ENCODE measurements at regions not wholly inside any gene's neighbourhood (a gene's known extent, or its start where the extent isn't known, plus 50 kb on each side); places are given as distances from the start of the nearest gene placed in this dataset.

- H3K9me3 ChIP-seq (ENCODE audit: low read depth) = no peaks in the 10 kb centered on the region
- TF ChIP-seq CTCF (IDR thresholded peaks at IDR 0.05; ENCODE audit: poor library complexity) (no peak), EZH2phosphoT487 (IDR thresholded peaks at IDR 0.05; ENCODE audit: low read depth, severe bottlenecking, unreplicated experiment) (no peak), EZH2 (IDR thresholded peaks at IDR 0.05; ENCODE audit: borderline replicate concordance) (no peak)
- peaks cover 18% of the 10 kb centered on the region for H3K4me1 ChIP-seq (ENCODE audit: insufficient read depth)
- DNase-seq (ENCODE audit: low spot score) = no peak
- no peak overlapping the region for H3K4me3 ChIP-seq
- H3K27me3 ChIP-seq = no peaks in the 10 kb centered on the region
- no peaks in the 10 kb centered on the region for H3K36me3 ChIP-seq (replicated peaks; ENCODE audit: insufficient read depth, low read depth)
- H3K4me2 ChIP-seq = no peak overlapping the region
- peak overlapping the region; percentile 12 for H3K27ac ChIP-seq
- H4K20me1 ChIP-seq (ENCODE audit: insufficient read depth, poor library complexity, severe bottlenecking) = no peaks in the 10 kb centered on the region
- no peaks in the 10 kb centered on the region for H3K79me2 ChIP-seq
- no peaks in the 10 kb centered on the region for H3K9me2 ChIP-seq (replicated peaks; ENCODE audit: insufficient read depth)
- H2AFZ ChIP-seq = no peak overlapping the region
These were observed 2878.3 kb upstream of the PCDH20 start for GRCh38 chr13:64293923-64294322.

- Histone ChIP-seq H3K36me3 (replicated peaks; ENCODE audit: insufficient read depth, low read depth) (no peaks in the 10 kb centered on the region), H3K79me2 (no peaks in the 10 kb centered on the region), H3K4me2 (no peak overlapping the region), H3K9me3 (ENCODE audit: low read depth) (no peaks in the 10 kb centered on the region), H3K9me2 (replicated peaks; ENCODE audit: insufficient read depth) (no peaks in the 10 kb centered on the region), H3K27ac (no peak overlapping the region), H3K4me1 (ENCODE audit: insufficient read depth) (peaks cover 18% of the 10 kb centered on the region), H2AFZ (no peak overlapping the region), H3K27me3 (no peaks in the 10 kb centered on the region), H4K20me1 (ENCODE audit: insufficient read depth, poor library complexity, severe bottlenecking) (no peaks in the 10 kb centered on the region), H3K4me3 (no peak overlapping the region)
- no peak for DNase-seq (ENCODE audit: low spot score)
- TF ChIP-seq EZH2phosphoT487 (IDR thresholded peaks at IDR 0.05; ENCODE audit: low read depth, severe bottlenecking, unreplicated experiment) = no peak
- no peak for TF ChIP-seq CTCF (IDR thresholded peaks at IDR 0.05; ENCODE audit: poor library complexity)
- TF ChIP-seq EZH2 (IDR thresholded peaks at IDR 0.05; ENCODE audit: borderline replicate concordance) = no peak
- 79% methylated on average over 3 of the region's 3 CpGs for whole genome bisulfite sequencing (ENCODE audit: low lambda C conversion rate, missing lambda C conversion rate)
These were observed 2874.1 kb upstream of the PCDH20 start for GRCh38 chr13:64289702-64290101.

GRCh38 chr13:64283926-64284325, 2868.3 kb upstream of the PCDH20 start:
- Histone ChIP-seq H3K4me2 (no peak overlapping the region), H3K27ac (no peak overlapping the region), H3K79me2 (no peaks in the 10 kb centered on the region), H3K27me3 (no peaks in the 10 kb centered on the region), H3K9me2 (replicated peaks; ENCODE audit: insufficient read depth) (no peaks in the 10 kb centered on the region), H4K20me1 (ENCODE audit: insufficient read depth, poor library complexity, severe bottlenecking) (no peaks in the 10 kb centered on the region), H3K36me3 (replicated peaks; ENCODE audit: insufficient read depth, low read depth) (no peaks in the 10 kb centered on the region), H3K4me1 (ENCODE audit: insufficient read depth) (no peaks in the 10 kb centered on the region), H3K9me3 (ENCODE audit: low read depth) (no peaks in the 10 kb centered on the region), H2AFZ (no peak overlapping the region), H3K4me3 (no peak overlapping the region)
- 100% methylated on average over 2 of the region's 2 CpGs for WGBS (ENCODE audit: low lambda C conversion rate, missing lambda C conversion rate)
- no peak for DNase-seq (ENCODE audit: low spot score)
- TF ChIP-seq EZH2phosphoT487 (IDR thresholded peaks at IDR 0.05; ENCODE audit: low read depth, severe bottlenecking, unreplicated experiment) (no peak), CTCF (IDR thresholded peaks at IDR 0.05; ENCODE audit: poor library complexity) (no peak)

GRCh38 chr13:64278493-64278892, 2862.8 kb upstream of the PCDH20 start:
- no peak overlapping the region for H3K4me2 ChIP-seq
- WGBS (ENCODE audit: low lambda C conversion rate, missing lambda C conversion rate) = 75% methylated on average over 5 of the region's 5 CpGs

More at GRCh38 chr13:64278493-64278892, 2862.8 kb upstream of the PCDH20 start:
- no peaks in the 10 kb centered on the region for H3K36me3 ChIP-seq (replicated peaks; ENCODE audit: insufficient read depth, low read depth)
- DNase-seq (ENCODE audit: low spot score) = no peak
- H3K27ac ChIP-seq = no peak overlapping the region
- no peaks in the 10 kb centered on the region for H3K79me2 ChIP-seq
- no peaks in the 10 kb centered on the region for H3K4me1 ChIP-seq (ENCODE audit: insufficient read depth)
- TF ChIP-seq EZH2phosphoT487 (IDR thresholded peaks at IDR 0.05; ENCODE audit: low read depth, severe bottlenecking, unreplicated experiment) = no peak
- TF ChIP-seq CTCF (IDR thresholded peaks at IDR 0.05; ENCODE audit: poor library complexity) = no peak
- no peak for TF ChIP-seq EZH2 (IDR thresholded peaks at IDR 0.05; ENCODE audit: borderline replicate concordance)
- no peaks in the 10 kb centered on the region for H3K9me2 ChIP-seq (replicated peaks; ENCODE audit: insufficient read depth)
- H3K4me3 ChIP-seq = no peak overlapping the region
- no peak overlapping the region for H2AFZ ChIP-seq
- H3K9me3 ChIP-seq (ENCODE audit: low read depth) = no peaks in the 10 kb centered on the region
- H3K27me3 ChIP-seq = no peaks in the 10 kb centered on the region
- no peaks in the 10 kb centered on the region for H4K20me1 ChIP-seq (ENCODE audit: insufficient read depth, poor library complexity, severe bottlenecking)

Data from hepatocyte (in vitro differentiated cells).